Vagina (tissue), 2 donors: ENCODE measurements at regions not wholly inside any gene's neighbourhood (a gene's known extent, or its start where the extent isn't known, plus 50 kb on each side); places are given as distances from the start of the nearest gene placed in this dataset.

Source experiments
- CTCF ChIP-seq, 3 experiments: fragments of 450-650 bp in 2 of 3; fragments of 200-600 bp in 1 of 3; sonication (generic) in 1 of 3; IDR thresholded peaks; one replicate each; pipeline ENCODE4 v1.5.1; 2017 to 2019; ENCODE audit warnings: antibody characterized with exemption in 3 of 3, mild to moderate bottlenecking in 2 of 3, moderate library complexity in 2 of 3
- POLR2A ChIP-seq, 2 donors: fragments of 450-650 bp; IDR thresholded peaks; one replicate each; pipeline ENCODE4 v1.6.1; 2017; ENCODE audit warnings: antibody characterized with exemption in 2 of 2, mild to moderate bottlenecking in 2 of 2, moderate library complexity in 2 of 2

- TF ChIP-seq CTCF (IDR thresholded peaks at IDR 0.05) (no peak), POLR2A (IDR thresholded peaks at IDR 0.05) (no peak)
These were observed 260.3 kb upstream of the CDH10 start for GRCh38 chr5:24904981-24905517.
